NCI-H1436 (cell line): ENCODE measurements at regions not wholly inside any gene's neighbourhood (a gene's known extent, or its start where the extent isn't known, plus 50 kb on each side); places are given as distances from the start of the nearest gene placed in this dataset.

ENCODE experiments used
- DNase-seq: peaks from one replicate; lab custom pipeline; 2025; lab: John Stamatoyannopoulos, UW

GRCh38 chr5:133854554-133854953, 113.9 kb downstream of the C5orf15 start:
- no peak for DNase-seq

- no peak for DNase-seq
Observed at GRCh38 chr5:133853646-133854365, 114.6 kb downstream of the C5orf15 start.

DNA sequence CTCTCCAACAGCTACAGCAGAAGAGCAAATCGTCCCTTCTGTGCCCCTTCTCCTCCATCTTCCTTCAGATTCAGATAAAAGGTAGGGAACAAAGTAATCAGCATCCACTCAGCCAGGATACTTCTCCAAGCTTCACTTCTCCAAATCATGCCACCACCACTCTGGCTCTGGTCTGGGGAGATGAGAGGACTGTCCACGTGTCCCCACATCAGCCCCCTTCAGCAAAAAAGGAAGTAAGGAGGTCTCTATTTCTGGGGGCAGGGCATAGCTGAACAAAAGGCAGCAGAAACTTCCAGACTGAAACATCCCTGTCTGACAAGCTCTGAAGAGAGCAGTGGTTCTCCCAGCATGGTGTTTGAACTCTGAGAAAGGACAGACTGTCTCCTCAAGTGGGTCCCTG, 116.9 kb downstream of the C5orf15 start:
- DNase-seq = no peak

DNA sequence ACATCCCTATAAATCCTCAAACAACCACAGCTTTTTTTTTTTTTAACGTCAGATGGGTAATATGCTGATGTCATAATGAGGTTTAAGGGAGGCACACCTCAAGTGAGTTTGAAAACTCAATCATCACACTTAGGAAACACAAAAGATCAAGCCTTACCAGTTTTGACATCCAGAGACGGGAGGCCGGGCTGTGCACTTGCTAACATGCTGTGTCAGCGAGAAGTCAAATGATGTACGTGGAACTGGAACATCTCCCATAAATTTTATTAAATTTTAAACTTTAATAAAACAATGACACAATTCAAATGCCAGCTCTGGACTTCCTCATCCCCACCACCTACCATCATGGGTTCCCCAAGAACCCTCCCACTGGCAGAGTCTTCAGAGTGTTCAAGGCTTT, 117.6 kb downstream of the C5orf15 start:
- no peak for DNase-seq

GRCh38 chr5:133849116-133849515, 119.3 kb downstream of the C5orf15 start:
- DNase-seq = no peak

- no peak for DNase-seq
Observed at GRCh38 chr5:133848341-133848811, 120.0 kb downstream of the C5orf15 start.

DNA sequence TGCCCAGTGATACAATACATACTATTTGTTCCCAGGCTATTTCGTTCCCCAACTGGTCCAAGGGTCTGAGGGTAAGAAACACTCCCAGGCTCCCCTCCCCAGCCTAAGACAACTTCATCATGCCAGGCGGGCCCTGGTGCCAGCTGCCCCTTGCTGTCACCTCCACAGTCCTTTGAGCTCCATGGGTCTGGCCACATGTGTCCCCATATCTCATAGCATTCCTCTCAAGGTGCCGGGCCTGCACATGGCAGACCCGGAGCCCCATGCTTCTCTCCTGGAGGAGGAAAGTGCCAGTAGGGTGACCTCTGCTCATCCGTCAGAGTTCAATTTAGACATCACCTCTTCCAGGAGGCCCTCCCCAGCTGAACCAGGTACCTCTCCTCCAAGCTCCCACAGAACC, 120.5 kb downstream of the C5orf15 start:
- no peak for DNase-seq

DNA sequence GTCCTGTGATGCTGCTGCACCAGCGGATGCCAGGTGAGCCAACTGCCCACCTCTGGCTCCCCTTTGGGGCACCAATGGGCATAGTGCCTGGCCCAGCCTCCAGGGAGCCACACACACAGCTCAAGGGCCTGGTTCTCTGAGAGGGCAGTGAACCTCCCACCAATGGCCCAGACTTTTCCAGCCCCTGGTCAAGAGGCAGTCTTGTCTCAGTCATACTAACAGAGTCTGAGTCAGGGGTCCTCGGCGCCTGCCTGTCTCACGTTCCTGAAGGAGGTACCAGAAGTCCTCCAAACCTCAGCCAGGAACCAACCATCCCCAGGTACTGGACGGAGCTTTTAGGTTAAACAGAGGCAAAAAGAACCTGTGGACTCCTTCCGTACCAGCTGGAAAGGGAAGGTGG, 121.1 kb downstream of the C5orf15 start:
- DNase-seq = no peak

DNA sequence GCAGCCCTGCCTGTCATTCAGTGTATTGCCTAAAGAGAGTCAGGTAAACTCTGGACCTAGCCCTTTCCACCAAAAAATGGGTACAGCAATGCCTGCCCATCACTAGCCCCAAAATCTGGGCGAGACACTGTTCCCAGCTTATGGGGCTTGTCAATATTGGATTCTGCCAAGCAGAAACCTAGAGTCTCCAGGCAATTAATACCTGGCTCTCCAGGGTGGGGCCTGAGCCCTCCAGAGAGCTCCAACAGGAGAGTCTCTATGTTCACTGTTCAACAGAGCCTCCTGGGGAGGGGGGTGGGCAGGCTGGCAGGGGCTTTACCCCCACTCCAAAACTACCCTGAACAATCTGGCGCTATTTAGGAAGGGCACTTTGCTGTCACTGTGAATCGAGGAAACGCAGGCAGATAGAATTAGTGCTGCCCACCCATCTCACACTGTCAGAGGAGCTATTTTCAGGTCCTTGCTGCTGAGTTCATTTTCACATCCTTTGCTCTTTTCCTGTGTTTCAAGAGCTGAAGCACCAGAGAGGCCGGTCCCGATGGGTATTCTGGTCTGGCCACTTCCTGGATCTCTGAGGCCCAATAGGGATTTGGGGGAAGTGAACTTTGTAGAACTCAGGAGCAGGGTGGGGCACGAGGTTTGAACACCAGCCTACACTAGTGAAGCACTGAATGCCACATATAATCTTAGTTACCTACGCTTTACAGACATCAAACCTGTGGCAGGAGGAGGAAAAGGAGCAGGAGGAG, 121.8 kb downstream of the C5orf15 start:
- no peak for DNase-seq

DNA sequence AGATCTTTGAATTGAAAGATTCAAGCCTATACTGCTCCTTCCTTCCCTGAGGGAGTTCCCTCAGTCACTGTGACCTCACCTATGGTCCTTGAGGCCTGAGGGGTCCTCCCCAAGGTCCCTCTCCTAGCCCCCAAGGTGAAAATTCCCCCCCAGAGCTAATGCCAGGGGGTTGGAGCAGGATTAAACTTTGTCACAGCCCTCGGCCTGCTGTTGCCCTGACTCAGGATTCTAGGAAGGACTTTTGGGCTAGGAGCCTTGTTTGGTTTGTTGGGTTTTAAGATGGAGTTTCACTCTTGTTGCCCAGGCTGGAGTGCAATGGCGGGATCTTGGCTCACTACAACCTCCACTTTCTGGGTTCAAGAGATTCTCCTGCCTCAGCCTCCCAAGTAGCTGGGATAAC, 123.2 kb downstream of the C5orf15 start:
- DNase-seq = no peak

- no peak for DNase-seq
Observed at GRCh38 chr5:133844836-133845235, 123.6 kb downstream of the C5orf15 start.

DNA sequence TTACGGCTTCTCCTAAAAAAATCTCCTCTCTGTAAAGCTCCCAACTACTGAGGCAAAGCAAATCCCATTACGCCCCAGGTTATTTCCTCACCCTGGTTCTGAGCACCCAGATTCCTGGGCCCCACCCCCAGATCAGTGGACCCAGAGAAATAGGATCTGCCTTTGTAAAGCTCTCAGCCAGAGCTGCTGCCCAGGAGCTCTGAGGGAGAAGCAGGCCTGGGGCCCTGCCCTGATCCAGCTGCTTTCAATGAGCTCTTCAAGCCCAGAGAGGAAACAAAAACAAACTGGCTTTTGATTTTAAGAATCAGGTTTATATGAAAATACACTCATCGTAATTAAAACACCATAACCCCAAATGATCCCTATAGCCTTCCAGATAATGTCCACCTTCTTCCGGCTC, 124.5 kb downstream of the C5orf15 start:
- DNase-seq = no peak

DNA sequence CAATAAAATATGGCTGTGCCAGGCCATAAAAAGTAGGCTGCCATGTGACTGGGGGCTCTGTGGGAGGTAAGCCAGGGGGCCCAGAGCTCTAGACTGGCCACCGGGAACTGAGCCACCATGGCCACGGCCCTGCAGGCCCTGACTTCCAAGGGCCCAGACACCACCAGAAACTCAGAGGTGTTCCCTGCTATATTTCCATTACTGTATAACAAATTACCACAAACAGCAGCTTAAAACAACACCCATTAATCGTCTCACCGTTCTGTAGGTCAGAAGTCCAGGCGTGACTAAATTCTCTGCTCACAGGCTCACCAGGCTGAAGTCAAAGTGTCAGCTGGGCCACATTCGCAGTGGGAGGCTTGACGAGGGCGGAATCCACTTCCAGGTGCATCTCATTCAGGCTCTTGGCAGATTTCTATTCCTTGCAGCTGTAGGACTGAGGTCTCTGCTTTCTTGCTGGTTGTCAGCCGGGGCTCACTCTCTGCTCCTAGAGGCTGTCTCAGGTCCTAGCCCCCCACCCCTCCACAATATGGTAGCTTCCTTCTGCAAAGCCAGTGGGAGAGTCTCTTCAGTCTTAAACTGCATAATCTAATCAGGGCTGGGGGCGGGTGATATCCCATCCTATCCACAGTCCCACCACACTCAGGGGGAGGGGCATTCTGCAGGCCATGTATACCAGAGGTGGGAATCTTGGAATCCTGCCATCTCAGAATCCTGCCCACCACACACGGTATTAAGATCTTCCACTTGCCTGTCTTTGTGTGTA, 125.4 kb downstream of the C5orf15 start:
- no peak for DNase-seq

GRCh38 chr5:133841831-133842750, 126.3 kb downstream of the C5orf15 start:
- DNase-seq = no peak

- DNase-seq = no peak
Observed at GRCh38 chr5:133840168-133840567, 128.3 kb downstream of the C5orf15 start.

- no peak for DNase-seq
Observed at GRCh38 chr5:133839721-133840120, 128.7 kb downstream of the C5orf15 start.

GRCh38 chr5:133839090-133839489, 129.3 kb downstream of the C5orf15 start:
- DNase-seq = no peak

- DNase-seq = no peak
Observed at GRCh38 chr5:133838286-133838685, 130.1 kb downstream of the C5orf15 start.

- no peak for DNase-seq
Observed at GRCh38 chr5:133831491-133832224, 136.8 kb downstream of the C5orf15 start.

- no peak for DNase-seq
Observed at GRCh38 chr5:133830911-133831310, 137.5 kb downstream of the C5orf15 start.

- no peak for DNase-seq
Observed at GRCh38 chr5:133830281-133830680, 138.1 kb downstream of the C5orf15 start.
